K562 (cell line): ENCODE measurements at regions not wholly inside any gene's neighbourhood (a gene's known extent, or its start where the extent isn't known, plus 50 kb on each side); places are given as distances from the start of the nearest gene placed in this dataset.

ENCODE experiments used
- ATF1 ChIP-seq, 2 experiments: fragments of 450-650 bp in 1 of 2; IDR thresholded peaks; 2 replicates each; pipeline ENCODE4 v1.6.1; 2016; ENCODE audit warnings: missing compliant biosample characterization in 1 of 2, missing genetic modification characterization in 1 of 2
- BRD4 ChIP-seq: fragments of 200-600 bp; sonication (generic); IDR thresholded peaks from 2 replicates; pipeline ENCODE4 v1.6.1; 2017; ENCODE audit warnings: inconsistent platforms
- CAMTA2 ChIP-seq: fragments of 250-450 bp; sonication (Bioruptor Pico); conservative IDR thresholded peaks from 2 replicates; pipeline ENCODE4 v1.5.1; 2022
- ESRRA ChIP-seq: fragments of 450-650 bp; IDR thresholded peaks from 2 replicates; pipeline ENCODE4 v1.6.1; 2014; ENCODE audit warnings: low read depth, mild to moderate bottlenecking, moderate library complexity, borderline replicate concordance
- GATAD2A ChIP-seq: fragments of 450-650 bp; IDR thresholded peaks from 2 replicates; pipeline ENCODE4 v1.6.1; 2017
- GATAD2B ChIP-seq: fragments of 450-650 bp; IDR thresholded peaks from 2 replicates; pipeline ENCODE4 v1.6.1; 2017; ENCODE audit warnings: mild to moderate bottlenecking, borderline replicate concordance
- GTF2F1 ChIP-seq: IDR thresholded peaks from 2 replicates; pipeline ENCODE4 v1.6.1; 2011; ENCODE audit warnings: low read depth, low read length, improper control_type of control experiment
- HNRNPLL ChIP-seq: fragments of 200-400 bp; formaldehyde crosslinking; IDR thresholded peaks from 2 replicates; pipeline ENCODE4 v1.6.1; 2017; ENCODE audit warnings: low read length, low read depth, mild to moderate bottlenecking; ENCODE audit not compliant: poor library complexity, severe bottlenecking
- MAFG ChIP-seq: fragments of 450-650 bp; conservative IDR thresholded peaks from 2 replicates; pipeline ENCODE4 v1.6.1; 2016; ENCODE audit warnings: missing genetic modification characterization, missing compliant biosample characterization
- NFRKB ChIP-seq: fragments of 450-650 bp; IDR thresholded peaks from 2 replicates; pipeline ENCODE4 v1.6.1; 2016; ENCODE audit warnings: low read depth
- NFYB ChIP-seq: IDR thresholded peaks from 2 replicates; pipeline ENCODE4 v1.6.1; 2011; ENCODE audit warnings: mild to moderate bottlenecking, moderate library complexity; ENCODE audit not compliant: insufficient read length; ENCODE audit errors: extremely low read depth
- POLR2G ChIP-seq: fragments of 200-400 bp; formaldehyde crosslinking; IDR thresholded peaks from 2 replicates; pipeline ENCODE4 v1.6.1; 2017; ENCODE audit warnings: low read depth, mild to moderate bottlenecking, antibody characterized with exemption, low read length, moderate library complexity
- PRPF4 ChIP-seq: fragments of 200-400 bp; formaldehyde crosslinking; IDR thresholded peaks from one replicate; pipeline ENCODE4 v1.6.1; 2017; ENCODE audit warnings: low read length, low read depth, mild to moderate bottlenecking; ENCODE audit not compliant: insufficient read depth, poor library complexity, severe bottlenecking
- SAP30 ChIP-seq: fragments of 200-600 bp; sonication (generic); IDR thresholded peaks from 2 replicates; pipeline ENCODE4 v1.6.1; 2012; ENCODE audit warnings: borderline replicate concordance, low read depth, mild to moderate bottlenecking, moderate library complexity, low read length, control low read depth, inconsistent platforms; ENCODE audit not compliant: insufficient read depth, poor library complexity, severe bottlenecking
- SMAD4 ChIP-seq: fragments of 250-450 bp; sonication (Bioruptor Pico); conservative IDR thresholded peaks from 2 replicates; pipeline ENCODE4 v1.8.0; 2021; ENCODE audit warnings: inconsistent platforms, mild to moderate bottlenecking, moderate library complexity
- SPI1 ChIP-seq: IDR thresholded peaks from 2 replicates; pipeline ENCODE4 v1.6.1; 2011; ENCODE audit warnings: low read depth, low read length, control low read depth, borderline replicate concordance
- TAF1 ChIP-seq: IDR thresholded peaks from 2 replicates; pipeline ENCODE4 v1.6.1; 2011; ENCODE audit warnings: mild to moderate bottlenecking, low read length, moderate library complexity; ENCODE audit not compliant: insufficient read depth, control insufficient read depth, severe bottlenecking; ENCODE audit errors: extremely low read depth
- TCFL5 ChIP-seq: fragments of 250-450 bp; sonication (Bioruptor Pico); conservative IDR thresholded peaks from 2 replicates; pipeline ENCODE4 v1.6.1; 2021; ENCODE audit warnings: mild to moderate bottlenecking, moderate library complexity, matching md5 sums
- TRIM25 ChIP-seq: fragments of 450-650 bp; IDR thresholded peaks from 2 replicates; pipeline ENCODE4 v1.7.0; 2016; ENCODE audit warnings: borderline replicate concordance
- TSHZ1 ChIP-seq: fragments of 250-450 bp; sonication (Bioruptor Pico); IDR thresholded peaks from 2 replicates; pipeline ENCODE4 v1.4.0; 2020; ENCODE audit warnings: mild to moderate bottlenecking, moderate library complexity
- XRCC5 ChIP-seq: fragments of 200-400 bp; formaldehyde crosslinking; IDR thresholded peaks from 2 replicates; pipeline ENCODE4 v1.6.1; 2017; ENCODE audit warnings: low read depth, mild to moderate bottlenecking, low read length
- ZNF12 ChIP-seq: sonication (generic); formaldehyde crosslinking; IDR thresholded peaks from 2 replicates; pipeline ENCODE4 v1.4.0; 2020; ENCODE audit warnings: mild to moderate bottlenecking, missing genetic modification reagents
- ZNF197 ChIP-seq: fragments of 200-800 bp; sonication (Bioruptor generic); IDR thresholded peaks from 2 replicates; pipeline ENCODE4 v1.6.1; 2016; ENCODE audit warnings: low read depth, missing genetic modification characterization, missing compliant biosample characterization

GRCh38 chr1:166705376-166706289 lies 133.6 kb upstream of the POGK start (continued):
- no peak for TF ChIP-seq TRIM25
- TF ChIP-seq XRCC5 = no peak
- TF ChIP-seq SPI1 = 0 out of 2 replicates have a peak, but pooled peaks have one; percentile 54
- peak; percentile 34; the same call in 1 of the 2 replicates for TF ChIP-seq ESRRA
- no peak for TF ChIP-seq ZNF12 (CRISPR knock-in tag)
- TF ChIP-seq PRPF4 = no peak
- no peak for TF ChIP-seq POLR2G
- no peak for TF ChIP-seq BRD4
- TF ChIP-seq TAF1 = peak; percentile 56
- no peak for TF ChIP-seq HNRNPLL
- TF ChIP-seq TSHZ1 (CRISPR knock-in tag) = no peak
- no peak for TF ChIP-seq TCFL5 (CRISPR knock-in tag)
- no peak for TF ChIP-seq ATF1 (CRISPR knock-in tag; IDR thresholded peaks at IDR 0.05)
- TF ChIP-seq ATF1 (tag; IDR thresholded peaks at IDR 0.05) = peak; percentile 67
- TF ChIP-seq NFYB = no peak
- no peak for TF ChIP-seq CAMTA2 (CRISPR knock-in tag)
- TF ChIP-seq GATAD2A = peak; percentile 99
- TF ChIP-seq ZNF197 (CRISPR knock-in tag) = peak; percentile 97
- TF ChIP-seq SMAD4 (CRISPR knock-in tag) = peak; percentile 93
- no peak for TF ChIP-seq SAP30
- no peak; the same call in 1 of the 2 replicates for TF ChIP-seq MAFG (tag)
- TF ChIP-seq GTF2F1 = no peak
- TF ChIP-seq NFRKB = 0 out of 2 replicates have a peak, but pooled peaks have one; percentile 31
- peak; percentile 97 for TF ChIP-seq GATAD2B
